ENCODE measurements at regions not wholly inside any gene's neighbourhood (a gene's known extent, or its start where the extent isn't known, plus 50 kb on each side); places are given as distances from the start of the nearest gene placed in this dataset.

GRCh38 chr6:166830891-166831363 lies 125.4 kb downstream of the RNASET2 start:
- no peak for TF ChIP-seq CTCF (IDR thresholded peaks at IDR 0.05 in 4 of 5, conservative IDR thresholded peaks at IDR 0.05 in 1 of 5)
- no peak for TF ChIP-seq POLR2A (IDR thresholded peaks at IDR 0.05)
